Kidney (tissue), 13 donors: ENCODE measurements at regions not wholly inside any gene's neighbourhood (a gene's known extent, or its start where the extent isn't known, plus 50 kb on each side); places are given as distances from the start of the nearest gene placed in this dataset.
A peak's percentile ranks its signal among the peaks of the same experiment; 100 is the strongest.

ENCODE experiments used
- DNase-seq, 5 donors: peaks; one replicate each; pipeline ENCODE4 v3.0.0-alpha.2; 2013 to 2020
- FAIRE-seq: peaks from 2 replicates; lab custom pipeline; 2012; peaks lifted over from hg19 to GRCh38; lab: Jason Lieb, UNC
- H3K27ac ChIP-seq, 2 donors: one replicate each; pipeline ENCODE4 v1.7.0; 2013; ENCODE audit warnings: low read depth in 2 of 2, low read length in 2 of 2, inconsistent platforms in 1 of 2
- H3K27me3 ChIP-seq: one replicate; pipeline ENCODE4 v1.7.1; 2013; ENCODE audit warnings: low read length, inconsistent platforms; ENCODE audit not compliant: control insufficient read depth, insufficient read depth
- H3K36me3 ChIP-seq, 3 donors: one replicate each; pipeline versions ENCODE4 v1.7.0 to v1.7.1; 2013; ENCODE audit warnings: low read length in 3 of 3, control low read depth in 1 of 3, inconsistent platforms in 1 of 3; ENCODE audit not compliant: insufficient read depth in 3 of 3, control insufficient read depth in 2 of 3
- H3K4me1 ChIP-seq, 3 donors: one replicate each; pipeline versions ENCODE4 v1.7.0 to v1.7.1; 2013; ENCODE audit warnings: low read length in 3 of 3, inconsistent platforms in 1 of 3, low read depth in 1 of 3; ENCODE audit not compliant: control insufficient read depth in 2 of 3, insufficient read depth in 2 of 3
- H3K4me3 ChIP-seq, 3 donors: one replicate each; pipeline versions ENCODE4 v1.7.0 to v1.8.1; 2013; ENCODE audit warnings: low read length in 3 of 3, control low read depth in 1 of 3, inconsistent platforms in 1 of 3
- H3K9ac ChIP-seq, 3 donors: one replicate each; pipeline versions ENCODE4 v1.7.0 to v1.7.1; 2013; ENCODE audit warnings: low read length in 3 of 3, control low read depth in 1 of 3, inconsistent platforms in 1 of 3
- H3K9me3 ChIP-seq, 3 donors: one replicate each; pipeline versions ENCODE4 v1.7.0 to v1.7.1; 2013; ENCODE audit warnings: low read length in 3 of 3, control low read depth in 1 of 3, inconsistent platforms in 1 of 3; ENCODE audit not compliant: control insufficient read depth in 2 of 3, insufficient read depth in 1 of 3
- CTCF ChIP-seq: IDR thresholded peaks from 3 replicates; pipeline ENCODE4 v1.5.1; 2012; ENCODE audit warnings: mild to moderate bottlenecking, moderate library complexity, borderline replicate concordance; ENCODE audit not compliant: insufficient read depth; ENCODE audit errors: extremely low read depth
- intact Hi-C: fragments of 100-400 bp; cut with DNase I; formaldehyde crosslinking; loops from one replicate; pipeline ENCODE4 v1.11.1; 2022
- donor health status: control.
- donor health status: control.
- donor health status: control.
- donor health status: control.
- donor health status: control.
- donor health status: DM: yes; HTN: yes; CAD: no.
- donor health status: Normal renal cell carcinoma (clear cell type).

GRCh38 chr21:34201001-34201400, 127.6 kb downstream of the MRPS6 start:
- Histone ChIP-seq H3K9me3 (no peaks in the 10 kb centered on the region), H3K4me1 (peaks cover 4 to 20% (median 15%) of the 10 kb centered on the region in 3 donors), H3K4me3 (peak overlapping the region; percentile 26 to 72 (median 72)), H3K27me3 (no peaks in the 10 kb centered on the region), H3K27ac (peak overlapping the region; percentile 38 to 90), H3K36me3 (no peaks in the 10 kb centered on the region), H3K9ac (peak overlapping the region in 1 of 3 donors; percentile 70)
- no peak for DNase-seq
- no peak for FAIRE-seq
- intact Hi-C loops = no loop called here
- no peak for TF ChIP-seq CTCF

- H3K36me3 ChIP-seq = no peaks in the 10 kb centered on the region
- no peak for TF ChIP-seq CTCF
- peak overlapping the region in 2 of 3 donors; percentile 46 to 70 for H3K9ac ChIP-seq
- H3K4me3 ChIP-seq = peak overlapping the region; percentile 26 to 72 (median 72)
- no peaks in the 10 kb centered on the region for H3K27me3 ChIP-seq
- peak in 2 of 5 donors; percentile 43 to 52 for DNase-seq
- H3K27ac ChIP-seq = peak overlapping the region; percentile 38 to 90
- no peak for FAIRE-seq
- H3K9me3 ChIP-seq = no peaks in the 10 kb centered on the region
- H3K4me1 ChIP-seq = peaks cover 4 to 20% (median 15%) of the 10 kb centered on the region in 3 donors
- intact Hi-C loops = no loop called here
Measured at GRCh38 chr21:34201481-34201858, 128.1 kb downstream of the MRPS6 start.

DNA sequence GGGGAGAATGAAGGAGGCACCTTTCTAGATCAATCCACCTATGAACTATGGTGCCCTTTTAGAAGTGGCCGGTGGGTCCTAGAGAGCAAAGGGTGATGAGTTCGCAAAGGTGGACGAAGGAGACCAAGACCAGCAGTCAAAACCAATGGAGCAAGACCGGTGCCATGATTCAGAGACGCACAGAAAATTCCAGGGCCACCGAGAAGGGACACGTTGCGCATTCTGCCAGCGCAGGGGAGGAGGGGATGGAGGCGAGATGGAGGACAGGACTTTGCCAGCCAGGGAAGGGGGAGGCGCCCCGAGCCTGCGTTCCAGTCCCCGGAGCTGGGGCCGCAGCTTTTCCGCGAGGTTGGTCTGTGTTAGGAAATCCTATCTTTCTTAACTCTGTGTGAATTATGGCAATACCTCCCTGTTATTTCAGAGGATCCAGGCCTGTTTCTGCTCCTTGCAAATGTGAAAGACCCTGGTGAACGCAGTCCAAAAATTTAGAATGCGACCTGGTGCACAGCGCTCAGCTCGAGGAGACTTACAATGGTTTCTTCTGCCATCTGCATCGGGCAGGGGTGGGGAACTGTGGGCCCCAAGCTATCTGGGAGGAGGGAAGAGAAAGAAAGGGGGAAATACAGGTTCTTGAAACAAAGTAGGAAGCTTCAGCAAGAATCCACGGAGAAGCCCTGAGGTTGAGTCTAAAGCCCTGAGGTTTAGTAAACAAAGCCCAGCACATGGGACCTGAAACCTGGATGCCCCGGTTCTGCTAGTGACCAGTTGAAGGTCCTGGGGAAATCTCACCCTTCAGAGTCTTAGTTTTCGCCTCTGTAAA, 129.4 kb downstream of the MRPS6 start:
- DNase-seq (peak; percentile 75 to 88 (median 86)), FAIRE-seq (no peak)
- H3K27ac ChIP-seq = peak overlapping the region; percentile 67 to 90
- H3K4me3 ChIP-seq = peak overlapping the region in 2 of 3 donors; percentile 72
- no peak for TF ChIP-seq CTCF
- intact Hi-C loops = no loop called here
- no peaks in the 10 kb centered on the region for H3K36me3 ChIP-seq
- H3K27me3 ChIP-seq = no peaks in the 10 kb centered on the region
- peaks cover 4 to 20% (median 15%) of the 10 kb centered on the region in 3 donors for H3K4me1 ChIP-seq
- no peaks in the 10 kb centered on the region for H3K9me3 ChIP-seq
- H3K9ac ChIP-seq = peak overlapping the region in 2 of 3 donors; percentile 70 to 90
